Peyer's patch (tissue), 4 donors: ENCODE measurements at regions not wholly inside any gene's neighbourhood (a gene's known extent, or its start where the extent isn't known, plus 50 kb on each side); places are given as distances from the start of the nearest gene placed in this dataset.

Source experiments
- CTCF ChIP-seq, 6 experiments: fragments of 450-650 bp in 4 of 6; fragments of 200-600 bp in 2 of 6; sonication (generic) in 1 of 6; IDR thresholded peaks; one replicate each; pipeline ENCODE4 v1.5.1; 2017 to 2019; ENCODE audit warnings: antibody characterized with exemption in 6 of 6, mild to moderate bottlenecking in 3 of 6, moderate library complexity in 1 of 6
- POLR2A ChIP-seq, 2 donors: fragments of 450-650 bp; IDR thresholded peaks; one replicate each; pipeline ENCODE4 v1.5.1; 2017; ENCODE audit warnings: antibody characterized with exemption in 2 of 2, mild to moderate bottlenecking in 2 of 2, moderate library complexity in 2 of 2

DNA sequence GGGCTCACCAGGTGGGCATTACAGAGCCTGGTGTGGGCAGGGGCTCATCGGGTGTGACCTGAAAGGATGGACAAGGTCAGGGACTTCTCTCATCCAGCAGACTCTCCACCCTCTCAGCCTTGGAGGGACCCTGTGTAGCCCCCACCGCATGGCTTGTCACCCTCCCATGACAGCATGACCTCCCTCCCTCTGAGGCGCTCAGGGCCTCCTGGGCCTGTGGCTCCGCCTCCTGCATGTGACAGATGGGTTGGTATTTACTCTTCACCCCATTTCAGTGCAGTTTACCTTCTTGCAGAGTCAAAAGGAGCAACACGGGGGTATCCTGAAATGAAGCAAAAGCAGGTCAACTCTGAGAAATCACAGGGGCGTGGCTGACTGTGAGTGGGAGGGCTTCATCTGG, 298.6 kb upstream of the AJAP1 start:
- TF ChIP-seq CTCF (IDR thresholded peaks at IDR 0.05), result no peak
- no peak for TF ChIP-seq POLR2A (IDR thresholded peaks at IDR 0.05)
